Activated T-helper 2 cell treated with anti-CD3 and anti-CD28 coated beads, Interferon-gamma antibody, Interleukin-2, Interleukin-4, amounts not matched to agents 10 μg/mL and 5 μg/mL and 100 μg/mL, durations not matched to agents 14 hours and 24 hours and 36 hours (primary cell): ENCODE measurements at regions not wholly inside any gene's neighbourhood (a gene's known extent, or its start where the extent isn't known, plus 50 kb on each side); places are given as distances from the start of the nearest gene placed in this dataset.

Experiments
- DNase-seq: peaks from one replicate; pipeline ENCODE4 v3.0.0; 2021; ENCODE audit warnings: low spot score
- H3K27ac Mint-ChIP-seq: one replicate; pipeline ENCODE4 v1.8.0; 2021; ENCODE audit warnings: mixed read lengths
- H3K27me3 Mint-ChIP-seq: one replicate; pipeline ENCODE4 v1.8.0; 2021; ENCODE audit warnings: low read depth, mixed read lengths
- H3K36me3 Mint-ChIP-seq: one replicate; pipeline ENCODE4 v1.8.0; 2021; ENCODE audit warnings: low read depth, mixed read lengths
- H3K4me1 Mint-ChIP-seq: one replicate; pipeline ENCODE4 v1.8.0; 2021; ENCODE audit warnings: low read depth, mixed read lengths
- H3K4me3 Mint-ChIP-seq: one replicate; pipeline ENCODE4 v1.8.0; 2021; ENCODE audit warnings: low read depth, mild to moderate bottlenecking, moderate library complexity, mixed read lengths
- H3K9me3 Mint-ChIP-seq: one replicate; pipeline ENCODE4 v1.8.0; 2021; ENCODE audit warnings: mixed read lengths
- intact Hi-C: fragments of 100-400 bp; cut with micrococcal nuclease; formaldehyde crosslinking; loops from one replicate; pipeline ENCODE4 v1.15.1; 2023

DNA sequence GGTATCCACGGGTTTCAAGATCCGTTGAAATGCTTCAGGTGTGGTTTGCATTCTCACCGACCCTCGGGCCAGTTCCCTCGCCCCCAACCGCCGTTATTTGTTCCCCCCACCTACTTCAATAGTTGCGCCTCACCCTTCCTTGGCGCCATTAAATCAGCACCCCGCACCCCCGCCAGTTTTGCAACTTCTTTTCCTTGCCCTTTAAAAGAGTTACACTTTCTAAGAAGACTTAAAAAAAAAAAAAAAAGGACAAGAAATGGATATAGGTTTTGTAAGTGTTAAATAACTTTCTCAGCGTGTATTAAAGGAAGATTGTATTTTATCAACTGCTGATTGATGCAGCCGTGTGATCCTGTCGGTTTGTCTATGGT lies 87.2 kb downstream of the NR2F2 start:
- no peak overlapping the region for H3K4me3 Mint-ChIP-seq
- H3K4me1 Mint-ChIP-seq = no peaks in the 10 kb centered on the region
- no peaks in the 10 kb centered on the region for H3K36me3 Mint-ChIP-seq
- DNase-seq = no peak
- no peaks in the 10 kb centered on the region for H3K9me3 Mint-ChIP-seq
- peaks cover 76% of the 10 kb centered on the region for H3K27me3 Mint-ChIP-seq
- intact Hi-C loops = loop anchor here (2.0 to 5.0 kb wide), 2 partner anchors 61 to 70 kb away; no protein-coding TSS in a partner anchor
- H3K27ac Mint-ChIP-seq = no peak overlapping the region

DNA sequence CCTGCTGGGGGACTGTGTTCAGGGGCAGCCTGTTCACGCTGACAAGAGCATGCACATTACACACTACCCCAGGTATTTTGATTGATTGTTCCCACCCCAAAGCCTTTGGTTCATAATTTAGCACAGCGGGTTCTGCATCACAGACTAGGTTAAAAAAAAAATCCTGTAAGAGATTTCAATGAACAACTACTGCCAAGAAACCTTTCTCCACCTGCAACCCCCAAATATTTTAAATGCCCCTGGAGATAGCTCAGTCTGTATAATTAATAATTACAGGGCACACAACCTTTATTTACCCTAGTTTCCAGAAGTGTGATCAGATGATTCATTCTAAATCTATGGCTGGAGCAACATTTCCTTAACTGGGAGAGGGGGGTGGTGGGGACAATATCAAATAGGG lies 87.6 kb downstream of the NR2F2 start:
- Mint-ChIP-seq H3K27me3 (peaks cover 73% of the 10 kb centered on the region), H3K27ac (no peak overlapping the region), H3K36me3 (no peaks in the 10 kb centered on the region), H3K4me3 (no peak overlapping the region), H3K9me3 (no peaks in the 10 kb centered on the region), H3K4me1 (no peaks in the 10 kb centered on the region)
- no peak for DNase-seq
- intact Hi-C loops = loop anchor here (5.0 kb wide), 1 partner anchor 71 kb away; no protein-coding TSS in a partner anchor

DNA sequence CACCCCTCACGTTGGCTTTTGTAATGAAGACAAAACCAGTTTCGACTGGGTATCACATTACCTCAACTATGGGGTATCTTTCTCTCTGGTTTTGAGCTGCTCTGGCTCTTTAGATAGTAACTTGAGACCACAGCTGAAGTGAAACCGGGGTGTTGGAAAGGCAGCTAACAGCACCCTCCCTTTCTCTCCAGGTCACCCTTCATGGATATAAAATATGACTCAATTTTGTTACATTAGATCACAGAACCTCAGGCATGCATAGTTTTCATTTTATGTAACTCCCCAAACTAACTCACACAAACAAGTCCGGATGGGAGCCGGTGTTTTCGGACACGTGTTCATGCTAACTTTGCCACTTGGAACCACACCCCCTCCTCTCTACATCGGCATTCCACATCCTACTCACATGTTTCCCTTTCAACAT lies 90.7 kb downstream of the NR2F2 start:
- Mint-ChIP-seq H3K4me3 (no peak overlapping the region), H3K4me1 (no peaks in the 10 kb centered on the region), H3K36me3 (no peaks in the 10 kb centered on the region), H3K9me3 (no peaks in the 10 kb centered on the region), H3K27ac (no peak overlapping the region), H3K27me3 (peaks cover 47% of the 10 kb centered on the region)
- intact Hi-C loops = no loop called here
- DNase-seq = no peak

DNA sequence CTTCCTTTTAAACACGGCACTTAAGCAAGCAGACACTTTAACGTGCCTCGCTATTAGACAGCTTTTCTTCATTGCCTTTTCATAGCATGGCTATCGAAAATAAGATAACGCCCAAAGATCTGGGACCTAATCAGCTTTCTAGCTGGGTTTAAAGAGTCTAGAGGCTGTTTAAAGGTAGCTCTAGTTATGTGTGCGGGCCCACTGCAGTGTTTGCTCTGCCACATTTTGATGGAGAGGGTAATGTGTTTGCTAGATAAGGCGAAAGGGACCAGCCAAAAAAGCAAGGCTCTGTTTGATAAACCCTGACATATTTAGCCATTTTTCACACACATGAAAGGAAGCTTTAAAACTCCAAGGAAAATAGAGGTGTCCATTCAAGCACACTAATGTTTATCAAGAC lies 91.6 kb downstream of the NR2F2 start:
- peaks cover 42% of the 10 kb centered on the region for H3K27me3 Mint-ChIP-seq
- H3K27ac Mint-ChIP-seq = no peak overlapping the region

DNA sequence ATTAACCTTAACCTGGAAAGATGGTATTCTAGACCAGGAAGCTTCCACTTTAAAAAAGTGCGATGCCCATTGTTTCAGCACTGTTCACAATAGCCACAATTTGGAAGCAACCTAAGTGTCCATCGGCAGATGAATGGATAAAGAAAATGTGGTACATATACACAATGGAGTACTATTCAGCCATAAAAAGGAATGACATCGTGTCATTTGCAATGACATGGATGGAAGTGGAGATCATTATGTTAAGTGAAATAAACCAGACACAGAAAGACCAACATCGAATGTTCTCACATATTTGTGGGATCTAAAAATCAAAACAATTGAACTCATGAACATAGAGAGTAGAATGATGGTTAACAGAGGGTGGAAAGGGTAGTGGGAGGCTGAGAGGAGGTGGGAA lies 94.2 kb downstream of the NR2F2 start:
- no peak overlapping the region for H3K4me3 Mint-ChIP-seq
- no peak for DNase-seq
- intact Hi-C loops = no loop called here

More for the DNA sequence above, 91.6 kb downstream of the NR2F2 start:
- no peak for DNase-seq
- no peak overlapping the region for H3K4me3 Mint-ChIP-seq
- no peaks in the 10 kb centered on the region for H3K9me3 Mint-ChIP-seq
- H3K36me3 Mint-ChIP-seq = no peaks in the 10 kb centered on the region
- intact Hi-C loops = no loop called here
- H3K4me1 Mint-ChIP-seq = no peaks in the 10 kb centered on the region

DNA sequence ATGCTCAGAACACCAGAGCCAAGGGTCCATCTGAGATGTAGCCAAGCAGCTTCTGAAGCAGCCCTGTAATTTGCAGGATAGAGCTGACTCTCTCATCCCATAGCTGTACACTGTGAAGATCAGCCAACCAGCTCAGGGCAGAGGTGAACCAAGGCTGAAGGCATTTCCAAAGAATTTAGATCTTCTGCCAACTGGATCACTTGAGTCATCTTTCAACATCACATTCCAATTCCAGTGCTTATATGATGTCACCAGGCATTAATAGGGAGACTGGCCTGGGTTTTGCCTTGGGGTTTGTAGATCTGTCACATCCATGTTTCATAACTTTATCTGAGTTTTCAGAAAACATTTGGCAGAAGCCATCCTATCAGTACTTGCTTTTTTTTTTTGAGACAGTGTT lies 98.2 kb downstream of the NR2F2 start:
- Mint-ChIP-seq H3K9me3 (no peaks in the 10 kb centered on the region), H3K27ac (no peak overlapping the region), H3K36me3 (no peaks in the 10 kb centered on the region), H3K4me1 (no peaks in the 10 kb centered on the region), H3K4me3 (no peak overlapping the region), H3K27me3 (peaks cover 1% of the 10 kb centered on the region)
- intact Hi-C loops = no loop called here
- DNase-seq = no peak

More for the DNA sequence above, 94.2 kb downstream of the NR2F2 start:
- Mint-ChIP-seq H3K9me3 (no peaks in the 10 kb centered on the region), H3K27ac (no peak overlapping the region), H3K36me3 (no peaks in the 10 kb centered on the region), H3K27me3 (peaks cover 17% of the 10 kb centered on the region), H3K4me1 (no peaks in the 10 kb centered on the region)

DNA sequence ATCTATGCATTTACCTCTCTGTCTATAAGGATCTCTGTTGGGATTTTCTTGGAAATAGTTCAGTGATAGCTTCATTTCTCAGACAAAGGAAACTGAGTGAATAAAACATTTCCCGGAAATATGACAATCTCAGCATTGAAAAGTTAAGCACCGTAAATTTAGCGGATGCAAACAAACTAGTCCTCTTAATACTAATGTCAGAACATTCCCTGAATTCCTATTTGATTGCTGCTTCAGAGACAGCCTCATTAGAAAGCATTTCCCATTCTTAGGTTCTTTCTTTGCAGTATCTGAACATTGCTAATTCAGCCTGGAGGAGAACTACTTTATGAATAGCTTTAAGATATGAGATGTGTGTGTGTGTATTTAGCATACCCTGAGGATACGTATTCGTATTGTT lies 101.3 kb downstream of the NR2F2 start:
- Mint-ChIP-seq H3K27me3 (no peaks in the 10 kb centered on the region), H3K9me3 (no peaks in the 10 kb centered on the region), H3K4me1 (no peaks in the 10 kb centered on the region), H3K36me3 (no peaks in the 10 kb centered on the region), H3K27ac (no peak overlapping the region), H3K4me3 (no peak overlapping the region)
- DNase-seq = no peak
- intact Hi-C loops = no loop called here

DNA sequence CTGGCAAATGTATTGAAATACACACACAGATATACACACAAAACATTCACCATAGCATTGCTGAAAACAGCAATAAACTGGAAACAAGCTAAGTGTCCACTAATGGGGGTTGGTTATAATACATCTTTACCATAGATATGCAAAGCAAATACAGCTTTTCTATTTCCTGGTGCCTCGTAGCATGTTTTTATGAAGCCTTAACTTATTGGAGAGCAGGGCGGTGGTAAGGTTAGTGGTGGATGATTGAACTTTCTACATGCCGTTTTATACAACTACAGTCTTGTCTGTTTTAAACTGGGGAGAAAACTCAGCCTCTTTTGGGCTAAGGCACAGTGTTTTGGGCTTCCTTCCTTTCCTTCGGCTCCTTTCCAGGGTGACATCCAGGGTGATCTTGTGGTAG lies 104.5 kb downstream of the NR2F2 start:
- Mint-ChIP-seq H3K4me1 (no peaks in the 10 kb centered on the region), H3K27me3 (no peaks in the 10 kb centered on the region), H3K27ac (no peak overlapping the region), H3K36me3 (no peaks in the 10 kb centered on the region), H3K4me3 (no peak overlapping the region), H3K9me3 (no peaks in the 10 kb centered on the region)
- DNase-seq = no peak
- intact Hi-C loops = no loop called here

DNA sequence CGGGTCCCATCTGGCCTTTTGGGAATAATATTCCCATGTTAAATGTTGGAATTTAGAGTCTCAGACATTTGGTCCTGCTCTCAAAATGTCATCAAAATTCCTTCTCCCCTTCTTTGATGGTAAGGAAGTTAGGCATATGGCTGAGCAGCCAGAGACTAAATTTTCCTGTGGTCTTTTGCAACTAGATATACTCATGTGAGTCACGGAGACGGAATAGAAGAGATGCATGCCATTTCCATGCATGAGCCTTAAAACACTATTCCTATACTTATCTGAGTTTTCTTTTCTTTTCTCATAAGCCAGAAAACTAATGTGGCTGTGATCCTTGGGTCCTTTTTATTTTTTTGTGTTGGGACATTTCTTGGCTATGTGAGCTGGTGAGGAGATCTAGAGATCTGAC lies 105.3 kb downstream of the NR2F2 start:
- no peak for DNase-seq
- H3K27me3 Mint-ChIP-seq = no peaks in the 10 kb centered on the region
- H3K27ac Mint-ChIP-seq = no peak overlapping the region
- H3K4me3 Mint-ChIP-seq = no peak overlapping the region
- H3K36me3 Mint-ChIP-seq = no peaks in the 10 kb centered on the region
- H3K4me1 Mint-ChIP-seq = no peaks in the 10 kb centered on the region
- no peaks in the 10 kb centered on the region for H3K9me3 Mint-ChIP-seq
- intact Hi-C loops = no loop called here

DNA sequence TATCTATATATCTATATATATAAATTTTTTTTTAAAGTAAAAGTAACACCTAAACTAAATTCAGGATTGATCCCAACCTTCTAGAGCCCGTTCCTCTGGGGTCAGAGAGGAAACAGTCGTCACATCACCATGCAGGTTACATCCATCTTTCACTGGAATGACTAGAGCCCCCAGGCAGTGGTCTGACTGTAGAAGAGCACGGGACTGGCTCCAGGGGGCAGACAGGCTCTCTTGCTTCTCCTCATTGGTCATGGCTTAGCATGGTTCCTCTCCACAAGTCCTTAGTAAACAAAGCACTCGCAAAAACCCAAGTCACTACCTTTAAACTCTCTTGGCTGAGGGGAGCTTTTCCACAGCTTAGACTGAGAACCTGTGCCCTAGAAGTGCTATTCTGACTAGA lies 110.5 kb downstream of the NR2F2 start:
- Mint-ChIP-seq H3K36me3 (no peaks in the 10 kb centered on the region), H3K9me3 (no peaks in the 10 kb centered on the region), H3K4me1 (no peaks in the 10 kb centered on the region), H3K27me3 (no peaks in the 10 kb centered on the region), H3K27ac (no peak overlapping the region), H3K4me3 (no peak overlapping the region)
- intact Hi-C loops = no loop called here
- no peak for DNase-seq

DNA sequence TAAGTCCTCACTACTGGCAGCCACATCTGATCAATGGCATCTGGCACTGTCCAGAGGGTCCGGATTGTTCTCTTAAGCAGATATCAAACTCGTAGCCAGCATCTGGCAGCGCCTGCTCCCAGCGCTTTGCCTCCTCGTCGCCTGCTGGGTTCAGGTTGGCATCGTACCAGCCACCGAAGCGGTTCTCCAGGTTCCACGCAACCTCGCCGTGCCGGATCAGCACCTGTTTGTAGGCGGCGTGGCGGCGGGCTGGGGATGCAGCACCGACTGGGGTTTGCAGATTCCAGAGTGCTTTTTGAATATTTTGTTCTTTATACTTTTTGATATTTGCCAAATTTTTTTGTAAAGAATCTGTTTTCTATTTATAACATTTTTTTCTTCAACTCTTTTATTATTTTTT lies 111.6 kb downstream of the NR2F2 start:
- no peak for DNase-seq
- no peaks in the 10 kb centered on the region for H3K36me3 Mint-ChIP-seq
- H3K4me3 Mint-ChIP-seq = no peak overlapping the region
- no peak overlapping the region for H3K27ac Mint-ChIP-seq
- no peaks in the 10 kb centered on the region for H3K27me3 Mint-ChIP-seq
- no peaks in the 10 kb centered on the region for H3K4me1 Mint-ChIP-seq
- intact Hi-C loops = no loop called here
- H3K9me3 Mint-ChIP-seq = no peaks in the 10 kb centered on the region

DNA sequence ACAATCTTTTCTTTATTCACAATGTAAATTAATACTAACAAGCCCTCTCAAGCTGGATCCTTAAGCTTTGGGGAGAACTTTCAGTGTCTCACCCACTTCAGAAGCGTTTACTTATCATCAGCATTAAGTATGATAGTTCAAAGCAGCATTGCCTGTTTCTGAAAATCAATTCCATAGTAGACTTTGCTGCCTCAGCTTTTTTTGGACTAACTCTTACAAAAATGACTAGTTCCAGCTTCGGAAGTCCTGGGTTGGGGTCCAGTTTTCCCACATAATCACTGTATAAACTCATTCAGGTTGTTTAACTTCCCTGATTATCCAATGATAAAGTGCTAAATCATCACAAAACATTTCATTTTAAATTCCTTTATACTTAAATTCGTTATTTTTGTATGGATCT lies 114.4 kb downstream of the NR2F2 start:
- H3K9me3 Mint-ChIP-seq = no peaks in the 10 kb centered on the region
- no peak for DNase-seq
- intact Hi-C loops = no loop called here
- H3K27me3 Mint-ChIP-seq = no peaks in the 10 kb centered on the region
- H3K36me3 Mint-ChIP-seq = no peaks in the 10 kb centered on the region
- no peak overlapping the region for H3K4me3 Mint-ChIP-seq
- no peaks in the 10 kb centered on the region for H3K4me1 Mint-ChIP-seq
- H3K27ac Mint-ChIP-seq = no peak overlapping the region

DNA sequence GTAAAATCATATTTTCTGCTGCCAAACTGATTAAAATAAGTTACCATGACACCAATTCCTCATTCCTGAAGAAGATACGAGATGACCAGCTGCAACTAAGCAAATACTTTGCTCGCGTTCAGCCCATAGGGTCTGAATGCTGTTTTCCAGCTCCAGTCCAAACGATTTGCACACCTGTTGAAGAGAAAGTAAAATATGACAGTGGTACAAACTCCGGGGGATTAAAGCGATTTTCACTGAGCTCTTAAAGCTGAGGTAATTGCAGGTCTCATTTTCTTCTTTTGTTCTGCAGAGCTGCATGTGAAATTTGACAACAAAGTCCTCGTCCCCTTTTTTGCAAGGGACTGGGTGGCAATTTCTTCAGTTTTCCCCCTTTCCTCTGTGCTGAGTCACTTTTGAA lies 118.4 kb downstream of the NR2F2 start:
- Mint-ChIP-seq H3K9me3 (no peaks in the 10 kb centered on the region), H3K27me3 (no peaks in the 10 kb centered on the region), H3K4me1 (peaks cover 3% of the 10 kb centered on the region), H3K4me3 (no peak overlapping the region), H3K36me3 (no peaks in the 10 kb centered on the region), H3K27ac (no peak overlapping the region)
- intact Hi-C loops = no loop called here
- no peak for DNase-seq

DNA sequence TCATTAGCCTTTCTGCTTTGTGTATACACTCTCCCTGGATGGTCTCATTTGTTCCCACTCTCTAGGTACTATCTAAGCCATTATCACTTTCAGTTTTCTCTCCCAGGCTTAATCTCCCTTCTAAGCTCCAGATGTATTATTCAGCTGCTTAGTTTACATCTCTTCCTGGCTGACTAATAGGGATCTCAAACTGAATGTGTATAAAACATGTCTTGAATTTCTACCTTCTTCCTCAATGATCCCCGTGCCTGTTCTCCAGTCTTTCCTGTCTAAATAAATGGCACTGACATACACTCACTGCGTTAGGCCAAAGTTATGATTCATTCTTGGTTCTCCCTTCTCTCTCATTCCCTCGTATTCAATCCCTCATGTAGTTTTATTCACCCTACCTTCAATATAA lies 127.3 kb downstream of the NR2F2 start:
- intact Hi-C loops = no loop called here
- Mint-ChIP-seq H3K27ac (no peak overlapping the region), H3K9me3 (no peaks in the 10 kb centered on the region), H3K36me3 (no peaks in the 10 kb centered on the region), H3K4me1 (no peaks in the 10 kb centered on the region), H3K27me3 (no peaks in the 10 kb centered on the region), H3K4me3 (no peak overlapping the region)
- DNase-seq = no peak
